ENCODE measurements at regions not wholly inside any gene's neighbourhood (a gene's known extent, or its start where the extent isn't known, plus 50 kb on each side); places are given as distances from the start of the nearest gene placed in this dataset.

GRCh38 chr11:70496591-70497535, 98.5 kb downstream of the CTTN start:
- TF ChIP-seq CTCF (IDR thresholded peaks at IDR 0.05; ENCODE audit: insufficient read depth, low read depth, low read length, missing control alignments), result no peak
- DNase-seq (ENCODE audit: low read depth), result no peak
- H3K4me3 ChIP-seq (ENCODE audit: low read length), result no peak overlapping the region

GRCh38 chr11:70497536-70498075, 99.3 kb downstream of the CTTN start:
- TF ChIP-seq CTCF (IDR thresholded peaks at IDR 0.05; ENCODE audit: insufficient read depth, low read depth, low read length, missing control alignments), result no peak
- DNase-seq (ENCODE audit: low read depth), result no peak
- H3K4me3 ChIP-seq (ENCODE audit: low read length), result no peak overlapping the region

GRCh38 chr11:70498171-70498571, 99.8 kb downstream of the CTTN start:
- no peak for TF ChIP-seq CTCF (IDR thresholded peaks at IDR 0.05; ENCODE audit: insufficient read depth, low read depth, low read length, missing control alignments)
- no peak overlapping the region for H3K4me3 ChIP-seq (ENCODE audit: low read length)
- no peak for DNase-seq (ENCODE audit: low read depth)

- H3K4me3 ChIP-seq (ENCODE audit: low read length), result no peak overlapping the region
- no peak for DNase-seq (ENCODE audit: low read depth)
- TF ChIP-seq CTCF (IDR thresholded peaks at IDR 0.05; ENCODE audit: insufficient read depth, low read depth, low read length, missing control alignments), result no peak
These were observed 100.9 kb downstream of the CTTN start for GRCh38 chr11:70498976-70499801.

GRCh38 chr11:70500076-70500847, 101.9 kb downstream of the CTTN start:
- no peak for TF ChIP-seq CTCF (IDR thresholded peaks at IDR 0.05; ENCODE audit: insufficient read depth, low read depth, low read length, missing control alignments)
- DNase-seq (ENCODE audit: low read depth), result no peak

More at GRCh38 chr11:70500076-70500847, 101.9 kb downstream of the CTTN start:
- H3K4me3 ChIP-seq (ENCODE audit: low read length), result no peak overlapping the region

All from epithelial cell of esophagus (primary cell).